SK-N-SH (cell line): ENCODE measurements at regions not wholly inside any gene's neighbourhood (a gene's known extent, or its start where the extent isn't known, plus 50 kb on each side); places are given as distances from the start of the nearest gene placed in this dataset.

ENCODE experiments used
- CTCF ChIA-PET: fragments of 300-600, 350-600 bp; formaldehyde crosslinking; extraction: SDS; loops from one replicate; lab custom pipeline; 2021; lab: Yijun Ruan, JAX
- POLR2A ChIA-PET: fragments of 350-600 bp; sonication (Branson Sonifier 250); formaldehyde crosslinking; extraction: SDS; loops from one replicate; lab custom pipeline; 2020; ENCODE audit warnings: antibody characterized with exemption, inconsistent platforms; lab: Yijun Ruan, JAX
- DNase-seq: peaks from one replicate; pipeline ENCODE4 v3.0.0; 2012
- H2AFZ ChIP-seq: fragments of 200-600 bp; sonication (generic); 2 replicates; pipeline ENCODE4 v1.8.1; 2016; ENCODE audit warnings: antibody characterized with exemption, mild to moderate bottlenecking, low read depth
- H3F3A ChIP-seq: fragments of 200-600 bp; sonication (generic); replicated peaks from 2 replicates; pipeline ENCODE3; 2016; ENCODE audit warnings: antibody characterized with exemption, mild to moderate bottlenecking; ENCODE audit not compliant: insufficient read depth
- H3K27ac ChIP-seq, 2 experiments: fragments of 200-500 bp in 1 of 2; fragments of 200-600 bp in 1 of 2; sonication (Bioruptor generic) in 1 of 2; sonication (generic), shearing (Covaris generic) in 1 of 2; 2 replicates each; pipeline versions ENCODE4 v1.5.1 to v1.6.1; 2014 to 2016; ENCODE audit warnings: low read depth in 2 of 2, inconsistent platforms in 1 of 2, low read length in 1 of 2, mild to moderate bottlenecking in 1 of 2, mixed read lengths in 1 of 2
- H3K27me3 ChIP-seq: fragments of 200-600 bp; sonication (generic), shearing (Covaris generic); 2 replicates; pipeline ENCODE4 v1.6.1; 2016; ENCODE audit warnings: mixed run types; ENCODE audit not compliant: insufficient read depth
- H3K36me3 ChIP-seq, 2 experiments: fragments of 200-500 bp in 1 of 2; fragments of 200-600 bp in 1 of 2; sonication (Bioruptor generic) in 1 of 2; sonication (generic) in 1 of 2; replicated peaks in 1 of 2; 2 replicates each; pipeline versions ENCODE3 to v1.5.1; 2014 to 2016; ENCODE audit warnings: low read length in 1 of 2, mild to moderate bottlenecking in 1 of 2; ENCODE audit not compliant: insufficient read depth in 2 of 2, control insufficient read depth in 1 of 2
- H3K4me1 ChIP-seq, 2 experiments: fragments of 200-500 bp in 1 of 2; fragments of 200-600 bp in 1 of 2; sonication (Bioruptor generic) in 1 of 2; sonication (generic), shearing (Covaris generic) in 1 of 2; 2 replicates each; pipeline versions ENCODE4 v1.5.1 to v1.6.1; 2014 to 2016; ENCODE audit warnings: low read depth in 1 of 2, low read length in 1 of 2, mixed run types in 1 of 2; ENCODE audit not compliant: insufficient read depth in 2 of 2, control insufficient read depth in 1 of 2
- H3K4me2 ChIP-seq: fragments of 200-600 bp; sonication (generic), shearing (Covaris generic); 2 replicates; pipeline ENCODE4 v1.6.1; 2017; ENCODE audit warnings: mixed run types
- H3K4me3 ChIP-seq, 2 experiments: fragments of 200-500 bp in 1 of 2; fragments of 200-600 bp in 1 of 2; sonication (Bioruptor generic) in 1 of 2; sonication (generic), shearing (Covaris generic) in 1 of 2; 2 replicates each; pipeline versions ENCODE4 v1.5.1 to v1.8.1; 2014 to 2016; ENCODE audit warnings: low read depth in 2 of 2, inconsistent platforms in 1 of 2, low read length in 1 of 2, mild to moderate bottlenecking in 1 of 2, mixed read lengths in 1 of 2, moderate library complexity in 1 of 2
- H3K79me2 ChIP-seq: fragments of 200-600 bp; sonication (generic); 2 replicates; pipeline ENCODE4 v1.8.1; 2017; ENCODE audit warnings: mild to moderate bottlenecking; ENCODE audit not compliant: insufficient read depth
- H3K9ac ChIP-seq: fragments of 200-600 bp; sonication (generic); 2 replicates; pipeline ENCODE4 v1.6.1; 2017; ENCODE audit warnings: mixed run types
- H3K9me2 ChIP-seq: fragments of 200-600 bp; sonication (generic); 2 replicates; pipeline ENCODE4 v1.6.1; 2017; ENCODE audit warnings: mixed run types
- H3K9me3 ChIP-seq: fragments of 200-600 bp; sonication (generic); 2 replicates; pipeline ENCODE4 v1.6.1; 2017; ENCODE audit warnings: mixed run types, mild to moderate bottlenecking, moderate library complexity
- H4K20me1 ChIP-seq: fragments of 200-600 bp; sonication (generic); 2 replicates; pipeline ENCODE4 v1.6.1; 2017; ENCODE audit warnings: mild to moderate bottlenecking, mixed run types; ENCODE audit not compliant: insufficient read depth
- FOXJ3 ChIP-seq: sonication (generic); formaldehyde crosslinking; IDR thresholded peaks from 2 replicates; pipeline ENCODE4 v1.5.1; 2020; ENCODE audit warnings: mild to moderate bottlenecking, missing genetic modification reagents
- FOXM1 ChIP-seq: IDR thresholded peaks from 2 replicates; pipeline ENCODE4 v1.4.0; 2012; ENCODE audit warnings: low read depth, mild to moderate bottlenecking
- GABPA ChIP-seq: IDR thresholded peaks from 2 replicates; pipeline ENCODE4 v1.4.0; 2012; ENCODE audit warnings: low read depth, mild to moderate bottlenecking
- JUND ChIP-seq: IDR thresholded peaks from 2 replicates; pipeline ENCODE4 v1.4.0; 2012
- NFIC ChIP-seq: IDR thresholded peaks from 2 replicates; pipeline ENCODE4 v1.4.0; 2012; ENCODE audit warnings: borderline replicate concordance
- SIN3A ChIP-seq: IDR thresholded peaks from 2 replicates; pipeline ENCODE4 v1.6.1; 2012; ENCODE audit warnings: low read depth, mild to moderate bottlenecking, low read length, moderate library complexity, borderline replicate concordance
- TAF1 ChIP-seq: IDR thresholded peaks from 2 replicates; pipeline ENCODE4 v1.6.1; 2012; ENCODE audit warnings: low read depth, mild to moderate bottlenecking, low read length, moderate library complexity, borderline replicate concordance
- TCF12 ChIP-seq: IDR thresholded peaks from 2 replicates; pipeline ENCODE4 v1.4.0; 2012
- WGBS: methylation state at CpG from one replicate; pipeline ENCODE4 v1.1.6; 2017; ENCODE audit warnings: low lambda C conversion rate; 5-methylcytosine and 5-hydroxymethylcytosine counted together
- TF ChIP-seq, protein P1 (sequence below): IDR thresholded peaks from 2 replicates; pipeline ENCODE4 v1.4.0; 2012; ENCODE audit warnings: low read depth, borderline replicate concordance
- TF ChIP-seq, protein P2 (sequence below): fragments of 150-350 bp; IDR thresholded peaks from 2 replicates; pipeline ENCODE4 v1.6.1; 2017; ENCODE audit warnings: antibody characterized with exemption, low read length, low read depth, borderline replicate concordance
- TF ChIP-seq, protein P3 (sequence below): IDR thresholded peaks from 2 replicates; pipeline ENCODE4; 2012
- TF ChIP-seq, protein P4 (sequence below): IDR thresholded peaks from 2 replicates; pipeline ENCODE4 v1.6.1; 2012; ENCODE audit warnings: mild to moderate bottlenecking, low read depth, low read length, moderate library complexity
- TF ChIP-seq, protein P5 (sequence below): IDR thresholded peaks from 2 replicates; pipeline ENCODE4 v1.4.0; 2012; ENCODE audit warnings: low read depth
- TF ChIP-seq, protein P6 (sequence below): fragments of 200-600 bp; sonication (generic); IDR thresholded peaks from 2 replicates; pipeline ENCODE4 v1.6.1; 2017; ENCODE audit warnings: antibody characterized with exemption, mild to moderate bottlenecking, moderate library complexity

DNA sequence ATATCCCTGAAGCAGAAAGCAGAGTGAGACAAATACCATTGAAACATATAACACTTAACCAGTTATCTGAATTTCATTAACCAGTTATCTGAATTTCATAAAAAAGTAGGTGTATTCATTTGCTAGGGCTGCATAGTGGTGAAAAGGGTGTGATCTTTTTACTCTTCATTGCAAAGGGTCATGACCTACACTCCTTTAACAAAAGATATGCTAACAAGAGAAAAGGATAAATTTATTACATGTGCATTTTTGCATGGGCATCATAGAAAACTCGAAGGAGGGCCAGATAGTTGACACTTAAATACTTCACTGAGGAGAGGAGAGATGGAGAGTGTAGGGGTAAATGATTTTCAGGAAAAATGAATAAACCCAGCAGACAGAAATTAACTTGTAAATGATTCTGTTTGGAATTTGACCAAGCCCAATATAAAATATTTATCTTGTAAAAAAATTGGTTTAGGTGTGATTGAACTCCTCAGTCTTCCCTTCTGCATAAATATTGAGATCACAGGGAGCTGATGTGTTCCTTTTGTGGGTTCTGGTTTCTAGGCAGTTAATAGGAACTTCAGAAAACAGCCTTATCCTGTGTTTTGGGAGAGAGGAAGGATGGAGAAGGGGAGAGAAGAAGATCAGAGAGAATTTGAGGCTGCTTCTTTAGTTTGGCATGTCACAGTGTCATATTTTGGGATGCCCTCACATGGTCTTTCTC lies 372.5 kb upstream of the SYT4 start (continued):
- TF ChIP-seq, protein P1, sequence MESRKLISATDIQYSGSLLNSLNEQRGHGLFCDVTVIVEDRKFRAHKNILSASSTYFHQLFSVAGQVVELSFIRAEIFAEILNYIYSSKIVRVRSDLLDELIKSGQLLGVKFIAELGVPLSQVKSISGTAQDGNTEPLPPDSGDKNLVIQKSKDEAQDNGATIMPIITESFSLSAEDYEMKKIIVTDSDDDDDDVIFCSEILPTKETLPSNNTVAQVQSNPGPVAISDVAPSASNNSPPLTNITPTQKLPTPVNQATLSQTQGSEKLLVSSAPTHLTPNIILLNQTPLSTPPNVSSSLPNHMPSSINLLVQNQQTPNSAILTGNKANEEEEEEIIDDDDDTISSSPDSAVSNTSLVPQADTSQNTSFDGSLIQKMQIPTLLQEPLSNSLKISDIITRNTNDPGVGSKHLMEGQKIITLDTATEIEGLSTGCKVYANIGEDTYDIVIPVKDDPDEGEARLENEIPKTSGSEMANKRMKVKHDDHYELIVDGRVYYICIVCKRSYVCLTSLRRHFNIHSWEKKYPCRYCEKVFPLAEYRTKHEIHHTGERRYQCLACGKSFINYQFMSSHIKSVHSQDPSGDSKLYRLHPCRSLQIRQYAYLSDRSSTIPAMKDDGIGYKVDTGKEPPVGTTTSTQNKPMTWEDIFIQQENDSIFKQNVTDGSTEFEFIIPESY, result no peak
- TF ChIP-seq, protein P2, sequence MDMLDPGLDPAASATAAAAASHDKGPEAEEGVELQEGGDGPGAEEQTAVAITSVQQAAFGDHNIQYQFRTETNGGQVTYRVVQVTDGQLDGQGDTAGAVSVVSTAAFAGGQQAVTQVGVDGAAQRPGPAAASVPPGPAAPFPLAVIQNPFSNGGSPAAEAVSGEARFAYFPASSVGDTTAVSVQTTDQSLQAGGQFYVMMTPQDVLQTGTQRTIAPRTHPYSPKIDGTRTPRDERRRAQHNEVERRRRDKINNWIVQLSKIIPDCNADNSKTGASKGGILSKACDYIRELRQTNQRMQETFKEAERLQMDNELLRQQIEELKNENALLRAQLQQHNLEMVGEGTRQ, result no peak
- TF ChIP-seq, protein P3, sequence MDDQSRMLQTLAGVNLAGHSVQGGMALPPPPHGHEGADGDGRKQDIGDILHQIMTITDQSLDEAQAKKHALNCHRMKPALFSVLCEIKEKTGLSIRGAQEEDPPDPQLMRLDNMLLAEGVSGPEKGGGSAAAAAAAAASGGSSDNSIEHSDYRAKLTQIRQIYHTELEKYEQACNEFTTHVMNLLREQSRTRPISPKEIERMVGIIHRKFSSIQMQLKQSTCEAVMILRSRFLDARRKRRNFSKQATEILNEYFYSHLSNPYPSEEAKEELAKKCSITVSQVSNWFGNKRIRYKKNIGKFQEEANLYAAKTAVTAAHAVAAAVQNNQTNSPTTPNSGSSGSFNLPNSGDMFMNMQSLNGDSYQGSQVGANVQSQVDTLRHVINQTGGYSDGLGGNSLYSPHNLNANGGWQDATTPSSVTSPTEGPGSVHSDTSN, result no peak
- TF ChIP-seq SIN3A (no peak), GABPA (no peak)
- TF ChIP-seq, protein P4, sequence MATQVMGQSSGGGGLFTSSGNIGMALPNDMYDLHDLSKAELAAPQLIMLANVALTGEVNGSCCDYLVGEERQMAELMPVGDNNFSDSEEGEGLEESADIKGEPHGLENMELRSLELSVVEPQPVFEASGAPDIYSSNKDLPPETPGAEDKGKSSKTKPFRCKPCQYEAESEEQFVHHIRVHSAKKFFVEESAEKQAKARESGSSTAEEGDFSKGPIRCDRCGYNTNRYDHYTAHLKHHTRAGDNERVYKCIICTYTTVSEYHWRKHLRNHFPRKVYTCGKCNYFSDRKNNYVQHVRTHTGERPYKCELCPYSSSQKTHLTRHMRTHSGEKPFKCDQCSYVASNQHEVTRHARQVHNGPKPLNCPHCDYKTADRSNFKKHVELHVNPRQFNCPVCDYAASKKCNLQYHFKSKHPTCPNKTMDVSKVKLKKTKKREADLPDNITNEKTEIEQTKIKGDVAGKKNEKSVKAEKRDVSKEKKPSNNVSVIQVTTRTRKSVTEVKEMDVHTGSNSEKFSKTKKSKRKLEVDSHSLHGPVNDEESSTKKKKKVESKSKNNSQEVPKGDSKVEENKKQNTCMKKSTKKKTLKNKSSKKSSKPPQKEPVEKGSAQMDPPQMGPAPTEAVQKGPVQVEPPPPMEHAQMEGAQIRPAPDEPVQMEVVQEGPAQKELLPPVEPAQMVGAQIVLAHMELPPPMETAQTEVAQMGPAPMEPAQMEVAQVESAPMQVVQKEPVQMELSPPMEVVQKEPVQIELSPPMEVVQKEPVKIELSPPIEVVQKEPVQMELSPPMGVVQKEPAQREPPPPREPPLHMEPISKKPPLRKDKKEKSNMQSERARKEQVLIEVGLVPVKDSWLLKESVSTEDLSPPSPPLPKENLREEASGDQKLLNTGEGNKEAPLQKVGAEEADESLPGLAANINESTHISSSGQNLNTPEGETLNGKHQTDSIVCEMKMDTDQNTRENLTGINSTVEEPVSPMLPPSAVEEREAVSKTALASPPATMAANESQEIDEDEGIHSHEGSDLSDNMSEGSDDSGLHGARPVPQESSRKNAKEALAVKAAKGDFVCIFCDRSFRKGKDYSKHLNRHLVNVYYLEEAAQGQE, result no peak
- TF ChIP-seq, protein P5, sequence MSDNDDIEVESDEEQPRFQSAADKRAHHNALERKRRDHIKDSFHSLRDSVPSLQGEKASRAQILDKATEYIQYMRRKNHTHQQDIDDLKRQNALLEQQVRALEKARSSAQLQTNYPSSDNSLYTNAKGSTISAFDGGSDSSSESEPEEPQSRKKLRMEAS, result no peak
- TF ChIP-seq, all 33 proteins: peak for 0

DNA sequence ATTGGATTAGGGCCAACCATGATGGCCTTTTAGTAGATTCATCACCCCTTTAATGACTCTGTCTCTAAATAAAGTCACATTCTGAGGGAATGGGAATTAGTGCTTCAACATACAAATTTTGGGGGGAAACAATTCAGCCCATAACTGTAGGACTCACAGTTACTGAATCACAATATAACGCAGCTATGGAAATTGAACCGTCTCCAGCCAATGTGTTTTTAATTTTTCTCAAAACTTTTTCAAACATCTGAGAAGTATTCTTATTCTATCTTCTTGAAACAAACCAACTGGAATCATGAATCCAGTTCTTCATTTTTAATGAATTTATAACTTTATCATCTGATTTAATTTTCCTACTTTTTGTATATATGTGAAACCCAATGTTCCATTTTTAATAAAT lies 373.1 kb upstream of the SYT4 start:
- Histone ChIP-seq H3K27me3 (no peaks in the 10 kb centered on the region), H3K4me1 (no peaks in the 10 kb centered on the region; a peak in 1 of 4 replicates), H3K4me2 (no peak overlapping the region), H3K9me3 (no peaks in the 10 kb centered on the region), H4K20me1 (no peaks in the 10 kb centered on the region), H3F3A (no peaks in the 10 kb centered on the region), H3K79me2 (no peaks in the 10 kb centered on the region), H3K36me3 (no peaks in the 10 kb centered on the region), H3K27ac (peak overlapping the region in 1 of 2 experiments; percentile 64; a peak in 1 of 4 replicates), H3K9me2 (no peaks in the 10 kb centered on the region), H3K9ac (no peak overlapping the region), H3K4me3 (no peak overlapping the region), H2AFZ (no peak overlapping the region)
- ChIA-PET CTCF (no interaction called here), POLR2A (no interaction called here)
- WGBS, result 70% methylated on average over 2 of the region's 2 CpGs
- no peak for DNase-seq
- TF ChIP-seq FOXM1 (no peak), TCF12 (no peak), NFIC (no peak), JUND (no peak), FOXJ3 (CRISPR knock-in tag) (no peak), TAF1 (no peak)
- TF ChIP-seq, protein P6, sequence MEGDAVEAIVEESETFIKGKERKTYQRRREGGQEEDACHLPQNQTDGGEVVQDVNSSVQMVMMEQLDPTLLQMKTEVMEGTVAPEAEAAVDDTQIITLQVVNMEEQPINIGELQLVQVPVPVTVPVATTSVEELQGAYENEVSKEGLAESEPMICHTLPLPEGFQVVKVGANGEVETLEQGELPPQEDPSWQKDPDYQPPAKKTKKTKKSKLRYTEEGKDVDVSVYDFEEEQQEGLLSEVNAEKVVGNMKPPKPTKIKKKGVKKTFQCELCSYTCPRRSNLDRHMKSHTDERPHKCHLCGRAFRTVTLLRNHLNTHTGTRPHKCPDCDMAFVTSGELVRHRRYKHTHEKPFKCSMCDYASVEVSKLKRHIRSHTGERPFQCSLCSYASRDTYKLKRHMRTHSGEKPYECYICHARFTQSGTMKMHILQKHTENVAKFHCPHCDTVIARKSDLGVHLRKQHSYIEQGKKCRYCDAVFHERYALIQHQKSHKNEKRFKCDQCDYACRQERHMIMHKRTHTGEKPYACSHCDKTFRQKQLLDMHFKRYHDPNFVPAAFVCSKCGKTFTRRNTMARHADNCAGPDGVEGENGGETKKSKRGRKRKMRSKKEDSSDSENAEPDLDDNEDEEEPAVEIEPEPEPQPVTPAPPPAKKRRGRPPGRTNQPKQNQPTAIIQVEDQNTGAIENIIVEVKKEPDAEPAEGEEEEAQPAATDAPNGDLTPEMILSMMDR, result no peak
- TF ChIP-seq, protein P1, result no peak
- TF ChIP-seq, protein P2, result no peak
